ENCODE measurements at regions not wholly inside any gene's neighbourhood (a gene's known extent, or its start where the extent isn't known, plus 50 kb on each side); places are given as distances from the start of the nearest gene placed in this dataset.

- no peaks in the 10 kb centered on the region for H3K4me1 Mint-ChIP-seq
- H3K4me3 Mint-ChIP-seq, result no peak overlapping the region
- no peak overlapping the region for H3K27ac Mint-ChIP-seq (ENCODE audit: unreplicated experiment)
- no peak for TF ChIP-seq CTCF (conservative IDR thresholded peaks at IDR 0.05)
- H3K36me3 Mint-ChIP-seq (ENCODE audit: low read depth), result no peaks in the 10 kb centered on the region
- no peaks in the 10 kb centered on the region for H3K9me3 Mint-ChIP-seq
- H3K27me3 Mint-ChIP-seq (ENCODE audit: low read depth), result no peaks in the 10 kb centered on the region
- DNase-seq (ENCODE audit: low read depth, low spot score), result no peak
These were observed 570.0 kb downstream of the SLC16A7 start for GRCh38 chr12:60165781-60166180.

- Mint-ChIP-seq H3K36me3 (ENCODE audit: low read depth) (no peaks in the 10 kb centered on the region), H3K27me3 (ENCODE audit: low read depth) (no peaks in the 10 kb centered on the region), H3K27ac (ENCODE audit: unreplicated experiment) (no peak overlapping the region), H3K9me3 (no peaks in the 10 kb centered on the region), H3K4me1 (no peaks in the 10 kb centered on the region), H3K4me3 (no peak overlapping the region)
- no peak for DNase-seq (ENCODE audit: low read depth, low spot score)
- TF ChIP-seq CTCF (conservative IDR thresholded peaks at IDR 0.05), result no peak
These were observed 572.6 kb downstream of the SLC16A7 start for GRCh38 chr12:60168441-60168840.

GRCh38 chr12:60169904-60170303 lies 574.1 kb downstream of the SLC16A7 start:
- no peaks in the 10 kb centered on the region for H3K27me3 Mint-ChIP-seq (ENCODE audit: low read depth)
- no peak overlapping the region for H3K4me3 Mint-ChIP-seq
- H3K27ac Mint-ChIP-seq (ENCODE audit: unreplicated experiment), result no peak overlapping the region
- no peaks in the 10 kb centered on the region for H3K9me3 Mint-ChIP-seq
- DNase-seq (ENCODE audit: low read depth, low spot score), result no peak
- TF ChIP-seq CTCF (conservative IDR thresholded peaks at IDR 0.05), result no peak
- H3K36me3 Mint-ChIP-seq (ENCODE audit: low read depth), result no peaks in the 10 kb centered on the region
- H3K4me1 Mint-ChIP-seq, result no peaks in the 10 kb centered on the region

- no peak overlapping the region for H3K27ac Mint-ChIP-seq (ENCODE audit: unreplicated experiment)
- TF ChIP-seq CTCF (conservative IDR thresholded peaks at IDR 0.05), result no peak
- no peaks in the 10 kb centered on the region for H3K9me3 Mint-ChIP-seq
- no peak overlapping the region for H3K4me3 Mint-ChIP-seq
- no peaks in the 10 kb centered on the region for H3K27me3 Mint-ChIP-seq (ENCODE audit: low read depth)
- H3K36me3 Mint-ChIP-seq (ENCODE audit: low read depth), result no peaks in the 10 kb centered on the region
- DNase-seq (ENCODE audit: low read depth, low spot score), result no peak
- no peaks in the 10 kb centered on the region for H3K4me1 Mint-ChIP-seq
These were observed 576.7 kb downstream of the SLC16A7 start for GRCh38 chr12:60172266-60173211.

- no peak for TF ChIP-seq CTCF (conservative IDR thresholded peaks at IDR 0.05)
- no peak for DNase-seq (ENCODE audit: low read depth, low spot score)
- Mint-ChIP-seq H3K27me3 (ENCODE audit: low read depth) (no peaks in the 10 kb centered on the region), H3K36me3 (ENCODE audit: low read depth) (no peaks in the 10 kb centered on the region), H3K4me1 (no peaks in the 10 kb centered on the region), H3K4me3 (no peak overlapping the region), H3K9me3 (no peaks in the 10 kb centered on the region), H3K27ac (ENCODE audit: unreplicated experiment) (no peak overlapping the region)
These were observed 577.7 kb downstream of the SLC16A7 start for GRCh38 chr12:60173224-60174170.
